Vagina (tissue), 2 donors: ENCODE measurements at regions not wholly inside any gene's neighbourhood (a gene's known extent, or its start where the extent isn't known, plus 50 kb on each side); places are given as distances from the start of the nearest gene placed in this dataset.

Source experiments
- POLR2A ChIP-seq, 2 donors: fragments of 450-650 bp; IDR thresholded peaks; one replicate each; pipeline ENCODE4 v1.6.1; 2017; ENCODE audit warnings: antibody characterized with exemption in 2 of 2, mild to moderate bottlenecking in 2 of 2, moderate library complexity in 2 of 2
- POLR2AphosphoS5 ChIP-seq, 2 donors: sonication (generic); formaldehyde crosslinking; IDR thresholded peaks; one replicate each; pipeline ENCODE4 v1.9.0; 2017; ENCODE audit warnings: antibody characterized with exemption in 2 of 2, mild to moderate bottlenecking in 2 of 2, low read depth in 1 of 2; ENCODE audit not compliant: insufficient read depth in 1 of 2
- TF ChIP-seq, protein P1 (sequence below), 3 experiments: fragments of 450-650 bp in 2 of 3; fragments of 200-600 bp in 1 of 3; sonication (generic) in 1 of 3; IDR thresholded peaks; one replicate each; pipeline ENCODE4 v1.5.1; 2017 to 2019; ENCODE audit warnings: antibody characterized with exemption in 3 of 3, mild to moderate bottlenecking in 2 of 3, moderate library complexity in 2 of 3

DNA sequence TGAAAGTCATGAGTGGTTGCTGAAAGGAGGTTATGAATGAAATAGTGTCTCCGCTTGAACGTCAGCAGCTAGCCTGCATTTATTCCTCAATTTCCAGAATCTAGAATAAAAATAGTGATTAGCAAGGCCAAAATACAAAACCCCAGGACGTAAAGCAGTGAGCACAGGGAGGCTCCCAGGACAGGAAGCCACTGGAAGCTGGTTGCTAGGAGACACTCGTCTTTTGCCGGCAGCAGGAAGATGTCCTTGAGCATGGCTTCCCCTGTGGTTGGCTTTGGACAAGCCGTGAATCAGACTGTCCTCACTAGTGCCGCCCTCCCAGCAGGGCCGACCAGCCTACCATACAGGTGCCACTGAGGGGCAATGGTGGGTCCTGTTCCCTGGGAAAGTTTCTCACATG is 374.4 kb downstream of the MTX2 start:
- TF ChIP-seq, protein P1, sequence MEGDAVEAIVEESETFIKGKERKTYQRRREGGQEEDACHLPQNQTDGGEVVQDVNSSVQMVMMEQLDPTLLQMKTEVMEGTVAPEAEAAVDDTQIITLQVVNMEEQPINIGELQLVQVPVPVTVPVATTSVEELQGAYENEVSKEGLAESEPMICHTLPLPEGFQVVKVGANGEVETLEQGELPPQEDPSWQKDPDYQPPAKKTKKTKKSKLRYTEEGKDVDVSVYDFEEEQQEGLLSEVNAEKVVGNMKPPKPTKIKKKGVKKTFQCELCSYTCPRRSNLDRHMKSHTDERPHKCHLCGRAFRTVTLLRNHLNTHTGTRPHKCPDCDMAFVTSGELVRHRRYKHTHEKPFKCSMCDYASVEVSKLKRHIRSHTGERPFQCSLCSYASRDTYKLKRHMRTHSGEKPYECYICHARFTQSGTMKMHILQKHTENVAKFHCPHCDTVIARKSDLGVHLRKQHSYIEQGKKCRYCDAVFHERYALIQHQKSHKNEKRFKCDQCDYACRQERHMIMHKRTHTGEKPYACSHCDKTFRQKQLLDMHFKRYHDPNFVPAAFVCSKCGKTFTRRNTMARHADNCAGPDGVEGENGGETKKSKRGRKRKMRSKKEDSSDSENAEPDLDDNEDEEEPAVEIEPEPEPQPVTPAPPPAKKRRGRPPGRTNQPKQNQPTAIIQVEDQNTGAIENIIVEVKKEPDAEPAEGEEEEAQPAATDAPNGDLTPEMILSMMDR (IDR thresholded peaks at IDR 0.05), result no peak
- TF ChIP-seq POLR2A (IDR thresholded peaks at IDR 0.05), result no peak
- TF ChIP-seq POLR2AphosphoS5 (IDR thresholded peaks at IDR 0.05; ENCODE audit: insufficient read depth in 1 of 2, low read depth in 1 of 2), result no peak
